ENCODE measurements at regions not wholly inside any gene's neighbourhood (a gene's known extent, or its start where the extent isn't known, plus 50 kb on each side); places are given as distances from the start of the nearest gene placed in this dataset.

- no peak for DNase-seq
These were observed 1566.9 kb upstream of the PIK3C3 start for GRCh38 chr18:40388121-40388520.

- DNase-seq = no peak
These were observed 1567.8 kb upstream of the PIK3C3 start for GRCh38 chr18:40387130-40387787.

- DNase-seq = no peak
These were observed 1572.8 kb upstream of the PIK3C3 start for GRCh38 chr18:40382197-40382596.

- no peak for DNase-seq
These were observed 1574.2 kb upstream of the PIK3C3 start for GRCh38 chr18:40380686-40381439.

GRCh38 chr18:40375837-40376236 is 1579.2 kb upstream of the PIK3C3 start:
- no peak for DNase-seq

- no peak for DNase-seq
These were observed 1583.4 kb upstream of the PIK3C3 start for GRCh38 chr18:40371673-40372072.

GRCh38 chr18:40367576-40367975 is 1587.5 kb upstream of the PIK3C3 start:
- no peak for DNase-seq

GRCh38 chr18:40366521-40366920 is 1588.5 kb upstream of the PIK3C3 start:
- DNase-seq = no peak

GRCh38 chr18:40365526-40365925 is 1589.5 kb upstream of the PIK3C3 start:
- DNase-seq = no peak

- no peak for DNase-seq
These were observed 1594.5 kb upstream of the PIK3C3 start for GRCh38 chr18:40360558-40360957.

GRCh38 chr18:40357536-40357935 is 1597.5 kb upstream of the PIK3C3 start:
- DNase-seq = no peak

- DNase-seq = no peak
These were observed 1598.9 kb upstream of the PIK3C3 start for GRCh38 chr18:40356168-40356567.

- DNase-seq = no peak
These were observed 1599.3 kb upstream of the PIK3C3 start for GRCh38 chr18:40355726-40356125.

GRCh38 chr18:40348196-40348595 is 1606.8 kb upstream of the PIK3C3 start:
- no peak for DNase-seq

GRCh38 chr18:40347261-40347660 is 1607.8 kb upstream of the PIK3C3 start:
- DNase-seq = no peak

GRCh38 chr18:40346146-40346545 is 1608.9 kb upstream of the PIK3C3 start:
- DNase-seq = no peak

GRCh38 chr18:40341701-40342100 is 1613.3 kb upstream of the PIK3C3 start:
- no peak for DNase-seq

GRCh38 chr18:40338284-40338683 is 1616.8 kb upstream of the PIK3C3 start:
- DNase-seq = no peak

GRCh38 chr18:40326985-40327384 is 1628.0 kb upstream of the PIK3C3 start:
- DNase-seq = no peak

GRCh38 chr18:40325988-40326387 is 1629.0 kb upstream of the PIK3C3 start:
- DNase-seq = no peak

- DNase-seq = no peak
These were observed 1640.8 kb upstream of the PIK3C3 start for GRCh38 chr18:40314199-40314598.

GRCh38 chr18:40313030-40313642 is 1641.9 kb upstream of the PIK3C3 start:
- no peak for DNase-seq

- no peak for DNase-seq
These were observed 1647.4 kb upstream of the PIK3C3 start for GRCh38 chr18:40307627-40308026.

- no peak for DNase-seq
These were observed 1658.2 kb upstream of the PIK3C3 start for GRCh38 chr18:40296717-40297413.

Measured in NCI-H1048 (cell line).